SW480 (cell line): ENCODE measurements at regions not wholly inside any gene's neighbourhood (a gene's known extent, or its start where the extent isn't known, plus 50 kb on each side); places are given as distances from the start of the nearest gene placed in this dataset.

Source experiments
- DNase-seq: peaks from one replicate; pipeline ENCODE4 v3.0.0-alpha.2; 2016; ENCODE audit warnings: low spot score

DNA sequence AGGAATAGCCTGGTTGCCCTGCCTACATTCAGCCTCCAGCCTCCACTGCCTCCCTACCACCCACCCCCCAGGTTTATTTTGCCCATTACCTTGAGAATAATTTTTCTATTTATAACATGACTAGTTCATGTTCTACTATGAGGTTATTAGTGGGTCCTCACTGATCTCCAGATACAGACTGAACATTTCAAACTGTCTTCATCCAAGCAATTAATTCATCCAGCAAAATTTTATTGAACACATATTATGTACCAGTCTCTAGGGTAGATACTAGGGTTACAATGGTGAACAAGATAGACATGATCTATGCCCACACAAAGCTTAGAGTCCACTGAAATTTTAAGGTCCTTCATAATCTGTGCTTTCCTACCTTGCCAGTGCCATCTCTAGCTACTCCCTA lies 51.6 kb upstream of the FHIP2A start:
- DNase-seq, result no peak

DNA sequence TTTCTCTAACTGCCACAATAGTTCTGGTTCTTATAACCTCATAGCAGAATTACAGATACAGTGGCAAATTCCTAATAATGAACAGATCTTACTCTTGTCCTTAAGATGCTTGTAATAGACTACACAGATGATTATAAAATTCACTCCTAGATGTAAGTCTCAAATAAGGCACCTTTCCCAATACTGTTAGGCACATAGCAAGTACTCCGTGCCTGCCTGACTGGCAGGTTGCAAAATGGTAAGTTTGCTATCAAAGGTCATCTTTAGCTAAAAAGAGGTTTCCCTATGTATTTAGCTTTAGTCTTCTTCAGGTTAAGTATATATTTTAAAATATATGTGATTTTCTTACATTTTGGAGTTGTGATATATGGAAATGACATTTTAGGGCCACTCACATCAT lies 50.4 kb upstream of the FHIP2A start:
- DNase-seq, result no peak

DNA sequence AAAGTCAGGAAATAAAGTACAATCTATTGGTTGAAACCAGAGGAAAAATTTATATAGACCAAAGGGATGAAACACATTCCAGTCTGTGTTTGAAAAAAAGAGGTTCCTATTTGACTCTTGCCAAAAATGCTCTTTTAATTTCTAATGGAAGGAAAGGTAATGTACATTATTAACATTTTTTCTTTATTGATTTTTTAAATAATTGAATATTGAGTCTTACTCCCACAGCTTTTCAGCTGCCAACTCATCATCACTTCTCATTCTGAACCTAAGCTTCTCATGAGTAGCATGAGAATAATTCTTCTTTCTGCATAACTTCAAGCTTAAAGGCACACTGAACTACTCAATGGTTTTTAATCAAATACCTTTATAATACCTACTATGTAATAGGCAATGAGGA lies 49.8 kb upstream of the FHIP2A start:
- DNase-seq, result no peak
